SU-DHL-6 (cell line): ENCODE measurements at regions not wholly inside any gene's neighbourhood (a gene's known extent, or its start where the extent isn't known, plus 50 kb on each side); places are given as distances from the start of the nearest gene placed in this dataset.

Experiments
- H2AFZ ChIP-seq: fragments of 200-600 bp; sonication (generic); 2 replicates; pipeline ENCODE4 v1.6.1; 2014; ENCODE audit warnings: low read depth, mild to moderate bottlenecking, moderate library complexity, mixed read lengths, antibody characterized with exemption, low read length; ENCODE audit not compliant: severe bottlenecking
- H3F3A ChIP-seq: fragments of 200-600 bp; shearing (Covaris generic); 2 replicates; pipeline ENCODE4 v1.6.0; 2016; ENCODE audit warnings: antibody characterized with exemption, mild to moderate bottlenecking; ENCODE audit not compliant: insufficient read depth
- H3K27ac ChIP-seq: fragments of 200-600 bp; sonication (generic); 2 replicates; pipeline ENCODE4 v1.5.1; 2016; ENCODE audit warnings: low read depth, mild to moderate bottlenecking, low read length, moderate library complexity, mixed read lengths
- H3K27me3 ChIP-seq: fragments of 200-600 bp; sonication (generic), shearing (Covaris generic); 2 replicates; pipeline ENCODE4 v1.6.0; 2014; ENCODE audit warnings: mild to moderate bottlenecking, low read length
- H3K36me3 ChIP-seq: fragments of 200-600 bp; sonication (generic); 2 replicates; pipeline ENCODE4 v1.6.1; 2014; ENCODE audit warnings: mild to moderate bottlenecking, low read length, mixed read lengths
- H3K4me2 ChIP-seq: fragments of 300-600, 200-600 bp; shearing (Covaris generic), sonication (generic); 2 replicates; pipeline ENCODE4 v1.6.0; 2014; ENCODE audit warnings: low read length, low read depth, mild to moderate bottlenecking; ENCODE audit not compliant: poor library complexity, severe bottlenecking
- H3K4me3 ChIP-seq: fragments of 200-600 bp; sonication (generic); 2 replicates; pipeline ENCODE4 v1.5.1; 2014; ENCODE audit warnings: antibody characterized with exemption, low read length, mild to moderate bottlenecking, mixed read lengths; ENCODE audit not compliant: insufficient read depth, poor library complexity, severe bottlenecking
- H3K79me2 ChIP-seq: fragments of 200-600 bp; sonication (generic); 2 replicates; pipeline ENCODE4 v1.6.1; 2014; ENCODE audit warnings: mild to moderate bottlenecking, low read length, moderate library complexity; ENCODE audit not compliant: insufficient read depth
- H3K9ac ChIP-seq: fragments of 200-600 bp; sonication (generic); 2 replicates; pipeline ENCODE4 v1.7.0; 2014; ENCODE audit warnings: mild to moderate bottlenecking, low read length
- H3K9me2 ChIP-seq: fragments of 200-600 bp; sonication (generic); replicated peaks from 2 replicates; pipeline ENCODE4 v1.6.1; 2014; ENCODE audit warnings: low read length; ENCODE audit not compliant: insufficient read depth
- H3K9me3 ChIP-seq: fragments of 200-600 bp; sonication (generic); 2 replicates; pipeline ENCODE4 v1.6.1; 2014; ENCODE audit warnings: low read length, mixed read lengths; ENCODE audit not compliant: insufficient read depth
- H4K20me1 ChIP-seq: fragments of 200-600 bp; sonication (generic); 2 replicates; pipeline ENCODE4 v1.6.1; 2014; ENCODE audit warnings: low read depth, mild to moderate bottlenecking, antibody characterized with exemption, low read length, moderate library complexity, mixed read lengths
- CTCF ChIP-seq: fragments of 200-600 bp; sonication (generic); IDR thresholded peaks from one replicate; pipeline ENCODE4 v1.5.1; 2017; ENCODE audit warnings: antibody characterized with exemption, mild to moderate bottlenecking, low read length, moderate library complexity; ENCODE audit not compliant: insufficient read depth, poor library complexity, severe bottlenecking
- EZH2phosphoT487 ChIP-seq: fragments of 200-600 bp; sonication (generic), shearing (Covaris generic); conservative IDR thresholded peaks from 2 replicates; pipeline ENCODE4 v1.6.1; 2018; ENCODE audit warnings: mild to moderate bottlenecking, antibody characterized with exemption, low read length, moderate library complexity, mixed read lengths

GRCh38 chr19:23563326-23563725, 123.7 kb downstream of the ZNF675 start:
- no peaks in the 10 kb centered on the region for H4K20me1 ChIP-seq
- H3K9ac ChIP-seq: no peak overlapping the region
- no peaks in the 10 kb centered on the region for H3K27me3 ChIP-seq
- H3K9me2 ChIP-seq: no peaks in the 10 kb centered on the region
- H3K27ac ChIP-seq: no peak overlapping the region
- no peak overlapping the region for H3K4me2 ChIP-seq
- H3K4me3 ChIP-seq: no peak overlapping the region
- no peak overlapping the region for H2AFZ ChIP-seq
- H3K79me2 ChIP-seq: no peaks in the 10 kb centered on the region
- H3K36me3 ChIP-seq: no peaks in the 10 kb centered on the region
- H3K9me3 ChIP-seq: no peaks in the 10 kb centered on the region
- no peak for TF ChIP-seq EZH2phosphoT487
- H3F3A ChIP-seq: no peaks in the 10 kb centered on the region

GRCh38 chr19:23561341-23561740, 125.7 kb downstream of the ZNF675 start:
- Histone ChIP-seq H3K9ac (no peak overlapping the region), H3K9me3 (no peaks in the 10 kb centered on the region), H3K79me2 (no peaks in the 10 kb centered on the region), H3K27me3 (no peaks in the 10 kb centered on the region), H3K9me2 (no peaks in the 10 kb centered on the region), H3K36me3 (no peaks in the 10 kb centered on the region), H4K20me1 (no peaks in the 10 kb centered on the region), H3K27ac (no peak overlapping the region), H3K4me2 (no peak overlapping the region), H2AFZ (no peak overlapping the region), H3F3A (no peaks in the 10 kb centered on the region), H3K4me3 (no peak overlapping the region)
- no peak for TF ChIP-seq CTCF

GRCh38 chr19:23560051-23560450, 127.0 kb downstream of the ZNF675 start:
- H3F3A ChIP-seq: no peaks in the 10 kb centered on the region
- no peaks in the 10 kb centered on the region for H3K9me3 ChIP-seq
- no peak overlapping the region for H2AFZ ChIP-seq
- no peak overlapping the region for H3K9ac ChIP-seq
- H4K20me1 ChIP-seq: no peaks in the 10 kb centered on the region
- H3K4me3 ChIP-seq: no peak overlapping the region
- H3K79me2 ChIP-seq: no peaks in the 10 kb centered on the region
- H3K27me3 ChIP-seq: no peaks in the 10 kb centered on the region
- H3K4me2 ChIP-seq: no peak overlapping the region
- TF ChIP-seq EZH2phosphoT487: no peak
- no peak for TF ChIP-seq CTCF
- H3K36me3 ChIP-seq: no peaks in the 10 kb centered on the region
- H3K9me2 ChIP-seq: no peaks in the 10 kb centered on the region
- H3K27ac ChIP-seq: no peak overlapping the region

GRCh38 chr19:23558541-23558940, 128.5 kb downstream of the ZNF675 start:
- no peak overlapping the region for H2AFZ ChIP-seq
- no peak for TF ChIP-seq EZH2phosphoT487
- no peak overlapping the region for H3K27ac ChIP-seq
- H3K27me3 ChIP-seq: no peaks in the 10 kb centered on the region
- no peak overlapping the region for H3K9ac ChIP-seq
- H3K79me2 ChIP-seq: no peaks in the 10 kb centered on the region
- no peaks in the 10 kb centered on the region for H3K9me3 ChIP-seq
- no peaks in the 10 kb centered on the region for H4K20me1 ChIP-seq
- no peak overlapping the region for H3K4me3 ChIP-seq
- H3K9me2 ChIP-seq: no peaks in the 10 kb centered on the region
- no peaks in the 10 kb centered on the region for H3K36me3 ChIP-seq
- H3F3A ChIP-seq: no peaks in the 10 kb centered on the region
- no peak overlapping the region for H3K4me2 ChIP-seq
